PFSK-1 (cell line): ENCODE measurements at regions not wholly inside any gene's neighbourhood (a gene's known extent, or its start where the extent isn't known, plus 50 kb on each side); places are given as distances from the start of the nearest gene placed in this dataset.

ENCODE experiments used
- FOXP2 ChIP-seq: optimal IDR thresholded peaks from 2 replicates; pipeline ENCODE3; 2011; ENCODE audit warnings: borderline replicate concordance, control low read depth, inconsistent platforms; ENCODE audit not compliant: insufficient read depth; ENCODE audit errors: extremely low read length, extremely low read depth
- POLR2AphosphoS5 ChIP-seq: IDR thresholded peaks from 2 replicates; pipeline ENCODE4 v1.6.1; 2012; ENCODE audit warnings: low read depth, mild to moderate bottlenecking, control low read depth, low read length, moderate library complexity
- TAF1 ChIP-seq: IDR thresholded peaks from 2 replicates; pipeline ENCODE4 v1.6.1; 2012; ENCODE audit warnings: low read length, control low read depth, borderline replicate concordance; ENCODE audit not compliant: insufficient read depth

GRCh38 chr10:131025333-131025732 lies 286.2 kb downstream of the TCERG1L start:
- TF ChIP-seq POLR2AphosphoS5 (no peak), FOXP2 (no peak), TAF1 (no peak)
